GM12891 (cell line): ENCODE measurements at regions not wholly inside any gene's neighbourhood (a gene's known extent, or its start where the extent isn't known, plus 50 kb on each side); places are given as distances from the start of the nearest gene placed in this dataset.

Source experiments
- PAX5 ChIP-seq: IDR thresholded peaks from 2 replicates; pipeline ENCODE4 v1.6.1; 2011; ENCODE audit warnings: low read length, moderate library complexity, mild to moderate bottlenecking; ENCODE audit not compliant: insufficient read depth, severe bottlenecking
- POLR2A ChIP-seq: IDR thresholded peaks from 2 replicates; pipeline ENCODE4 v1.6.1; 2011; ENCODE audit warnings: low read depth, low read length, control low read depth
- POLR2AphosphoS5 ChIP-seq: IDR thresholded peaks from 2 replicates; pipeline ENCODE4 v1.6.1; 2011; ENCODE audit warnings: low read depth, low read length, control low read depth
- POU2F2 ChIP-seq: IDR thresholded peaks from 2 replicates; pipeline ENCODE4 v1.6.1; 2011; ENCODE audit warnings: low read depth, mild to moderate bottlenecking, control low read depth, low read length, moderate library complexity
- SPI1 ChIP-seq: IDR thresholded peaks from 2 replicates; pipeline ENCODE4 v1.6.1; 2011; ENCODE audit warnings: low read depth, low read length, control low read depth
- TAF1 ChIP-seq: IDR thresholded peaks from 2 replicates; pipeline ENCODE4 v1.6.1; 2011; ENCODE audit warnings: low read depth, low read length, control low read depth

DNA sequence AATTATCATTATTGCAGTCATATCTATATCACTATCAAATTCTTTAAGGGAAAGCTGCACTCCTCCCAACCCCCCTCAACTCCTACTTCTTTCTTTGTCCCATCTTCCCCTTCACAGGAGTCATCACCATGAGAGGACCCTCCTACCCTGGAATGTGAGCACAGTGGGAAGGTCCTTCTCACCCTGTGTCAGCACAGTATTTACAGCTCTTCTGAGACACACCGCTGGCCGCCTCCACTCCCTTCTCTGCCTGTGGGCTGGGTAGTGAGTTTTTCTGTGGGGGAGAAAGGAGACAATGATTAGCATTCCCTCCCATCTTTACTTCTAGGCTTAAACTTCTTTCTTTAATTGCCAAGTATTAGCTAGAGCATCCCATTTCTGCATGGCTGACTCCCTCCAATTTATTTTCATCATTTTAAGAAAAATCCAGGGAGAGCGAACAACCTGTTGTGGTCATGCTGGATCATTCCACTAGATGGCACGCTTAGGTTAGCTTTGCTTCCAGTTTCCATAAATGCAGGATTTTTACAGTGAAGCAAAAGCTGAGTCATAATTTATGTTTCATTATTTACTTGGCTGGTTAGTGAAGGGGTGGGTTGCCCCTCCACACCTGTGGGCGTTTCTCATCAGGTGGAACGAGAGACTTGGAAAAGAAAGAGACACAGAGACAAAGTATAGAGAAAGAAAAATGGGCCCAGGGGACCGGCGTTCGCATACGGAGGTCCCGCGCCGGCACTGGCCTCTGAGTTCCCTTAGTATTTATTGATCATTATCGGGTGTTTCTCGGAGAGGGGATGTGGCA, 188.5 kb downstream of the ALX1 start:
- TF ChIP-seq POU2F2 (no peak), POLR2AphosphoS5 (no peak), POLR2A (no peak), TAF1 (no peak), SPI1 (no peak), PAX5 (no peak)
